HL-60 (cell line): ENCODE measurements at regions not wholly inside any gene's neighbourhood (a gene's known extent, or its start where the extent isn't known, plus 50 kb on each side); places are given as distances from the start of the nearest gene placed in this dataset.

ENCODE experiments used
- DNase-seq, 2 experiments: peaks; one replicate each; pipeline ENCODE4 v3.0.0-alpha.2; 2010 to 2020; ENCODE audit warnings: low read depth in 1 of 2, low spot score in 1 of 2
- H3K27ac ChIP-seq: fragments of 250-450 bp; sonication (Bioruptor Pico); replicated peaks from 2 replicates; pipeline ENCODE4 v1.5.1; 2020; ENCODE audit warnings: mild to moderate bottlenecking, moderate library complexity
- H3K27me3 ChIP-seq: fragments of 250-450 bp; sonication (Bioruptor Pico); 2 replicates; pipeline ENCODE4 v1.5.1; 2021; ENCODE audit warnings: mild to moderate bottlenecking, moderate library complexity; ENCODE audit not compliant: insufficient read depth, poor library complexity, severe bottlenecking
- H3K4me3 ChIP-seq: replicated peaks from 2 replicates; pipeline ENCODE4 v1.5.1; 2011; ENCODE audit warnings: mild to moderate bottlenecking, control low read depth, low read length; ENCODE audit not compliant: insufficient read depth
- CTCF ChIP-seq: IDR thresholded peaks from one replicate; pipeline ENCODE4 v1.5.1; 2011; ENCODE audit warnings: low read length, control low read depth, inconsistent platforms; ENCODE audit not compliant: insufficient read depth
- GABPA ChIP-seq: IDR thresholded peaks from 2 replicates; pipeline ENCODE4 v1.6.1; 2012; ENCODE audit warnings: low read depth
- POLR2AphosphoS5 ChIP-seq: IDR thresholded peaks from 2 replicates; pipeline ENCODE4 v1.6.1; 2012; ENCODE audit warnings: low read depth
- REST ChIP-seq: IDR thresholded peaks from 2 replicates; pipeline ENCODE4 v1.6.1; 2012; ENCODE audit warnings: low read depth; ENCODE audit not compliant: insufficient replicate concordance
- SPI1 ChIP-seq: IDR thresholded peaks from 2 replicates; pipeline ENCODE4 v1.6.1; 2012; ENCODE audit warnings: low read depth, mild to moderate bottlenecking, borderline replicate concordance

GRCh38 chr6:103677290-103677689 lies 1182.4 kb downstream of the HACE1 start:
- TF ChIP-seq CTCF (no peak), POLR2AphosphoS5 (no peak), GABPA (no peak), REST (no peak), SPI1 (no peak)
- no peak overlapping the region for H3K4me3 ChIP-seq
- no peaks in the 10 kb centered on the region for H3K27me3 ChIP-seq
- DNase-seq, result no peak
- no peak overlapping the region for H3K27ac ChIP-seq

DNA sequence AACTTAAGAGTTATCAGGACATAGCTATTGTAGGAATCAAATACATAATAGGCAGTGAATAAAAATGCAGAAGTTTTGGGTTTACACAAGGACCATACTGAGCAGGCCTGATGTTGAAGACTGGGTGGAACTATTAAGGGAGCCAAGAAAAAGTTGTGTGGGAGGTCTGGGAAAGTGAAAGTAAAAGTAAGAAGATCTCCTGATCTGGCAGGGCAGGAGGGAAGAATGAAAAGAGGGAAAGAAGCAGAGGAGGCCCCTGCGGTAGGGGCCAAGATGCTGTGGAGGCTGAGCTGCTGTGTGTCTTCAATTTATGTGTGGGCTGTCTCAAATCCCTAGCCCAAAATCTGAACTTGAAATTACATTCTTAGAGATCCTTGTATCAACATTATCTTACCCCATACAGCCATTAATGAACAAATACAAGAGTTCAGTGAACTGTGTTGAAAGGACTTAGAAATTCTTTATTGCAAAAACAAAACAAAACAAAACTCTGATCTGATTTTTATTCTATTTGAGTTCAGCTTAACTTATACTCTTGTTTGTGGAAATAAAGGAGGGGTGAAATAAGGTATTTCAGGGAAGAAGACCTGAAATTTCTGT lies 1183.8 kb downstream of the HACE1 start:
- Histone ChIP-seq H3K27ac (no peak overlapping the region), H3K27me3 (no peaks in the 10 kb centered on the region), H3K4me3 (no peak overlapping the region)
- no peak for DNase-seq
- no peak for TF ChIP-seq GABPA
- no peak for TF ChIP-seq CTCF

DNA sequence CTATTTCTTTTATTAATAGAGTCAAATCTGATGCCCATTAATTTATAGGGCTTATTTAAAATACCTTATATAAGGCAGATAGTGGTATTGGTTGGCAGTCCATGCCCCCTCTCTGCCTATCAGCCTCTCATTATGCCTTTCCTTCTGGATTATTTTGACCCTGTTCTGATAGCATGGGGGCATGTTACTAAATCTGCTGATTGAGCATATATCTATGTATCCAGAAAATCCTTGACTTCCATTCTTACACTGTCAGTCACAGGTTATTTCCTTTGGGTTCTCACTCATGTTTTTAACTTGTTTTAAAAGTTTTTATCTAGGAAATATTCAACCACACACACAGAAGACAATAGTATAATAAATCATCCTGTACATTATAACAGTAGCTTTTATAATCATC lies 1184.9 kb downstream of the HACE1 start:
- Histone ChIP-seq H3K27ac (no peak overlapping the region), H3K4me3 (no peak overlapping the region), H3K27me3 (no peaks in the 10 kb centered on the region)
- TF ChIP-seq CTCF, result no peak
- TF ChIP-seq POLR2AphosphoS5, result no peak
- TF ChIP-seq SPI1, result no peak
- no peak for TF ChIP-seq REST
- TF ChIP-seq GABPA, result no peak
- DNase-seq, result no peak

- H3K27me3 ChIP-seq, result no peaks in the 10 kb centered on the region
- TF ChIP-seq REST, result no peak
- TF ChIP-seq POLR2AphosphoS5, result no peak
- no peak for TF ChIP-seq GABPA
- no peak for TF ChIP-seq CTCF
- no peak for TF ChIP-seq SPI1
- no peak overlapping the region for H3K27ac ChIP-seq
- no peak overlapping the region for H3K4me3 ChIP-seq
- DNase-seq, result no peak
These were observed 1187.5 kb downstream of the HACE1 start for GRCh38 chr6:103672169-103672568.
